Skeletal muscle tissue (tissue), 3 donors: ENCODE measurements at regions not wholly inside any gene's neighbourhood (a gene's known extent, or its start where the extent isn't known, plus 50 kb on each side); places are given as distances from the start of the nearest gene placed in this dataset.
"Not testable (repeated sequence)": the region's sequence is repeated elsewhere in the genome, so short reads cannot be mapped to it uniquely, and the experiment has no call there.

Experiments used
- H3K27ac ChIP-seq: one replicate; pipeline ENCODE4 v1.7.0; 2013; ENCODE audit warnings: mild to moderate bottlenecking, low read depth, low read length, inconsistent platforms
- H3K27me3 ChIP-seq, 3 donors: one replicate each; pipeline ENCODE4 v1.7.0; 2013; ENCODE audit warnings: low read length in 3 of 3; ENCODE audit not compliant: control insufficient read depth in 3 of 3, insufficient read depth in 3 of 3
- H3K36me3 ChIP-seq, 3 donors: one replicate each; pipeline ENCODE4 v1.7.0; 2013; ENCODE audit warnings: low read length in 3 of 3; ENCODE audit not compliant: control insufficient read depth in 3 of 3, insufficient read depth in 3 of 3
- H3K4me1 ChIP-seq, 3 donors: one replicate each; pipeline ENCODE4 v1.7.0; 2013; ENCODE audit warnings: low read length in 3 of 3, mild to moderate bottlenecking in 3 of 3; ENCODE audit not compliant: control insufficient read depth in 3 of 3, insufficient read depth in 3 of 3
- H3K4me3 ChIP-seq, 3 donors: one replicate each; pipeline ENCODE4 v1.7.0; 2013; ENCODE audit warnings: low read length in 3 of 3
- H3K9ac ChIP-seq, 3 donors: one replicate each; pipeline ENCODE4 v1.7.0; 2013; ENCODE audit warnings: low read length in 3 of 3, mild to moderate bottlenecking in 3 of 3, moderate library complexity in 2 of 3, low read depth in 1 of 3
- H3K9me3 ChIP-seq, 3 donors: one replicate each; pipeline ENCODE4 v1.7.0; 2013; ENCODE audit warnings: low read length in 3 of 3; ENCODE audit not compliant: control insufficient read depth in 3 of 3
- donor health status: Osteomylitis.

DNA sequence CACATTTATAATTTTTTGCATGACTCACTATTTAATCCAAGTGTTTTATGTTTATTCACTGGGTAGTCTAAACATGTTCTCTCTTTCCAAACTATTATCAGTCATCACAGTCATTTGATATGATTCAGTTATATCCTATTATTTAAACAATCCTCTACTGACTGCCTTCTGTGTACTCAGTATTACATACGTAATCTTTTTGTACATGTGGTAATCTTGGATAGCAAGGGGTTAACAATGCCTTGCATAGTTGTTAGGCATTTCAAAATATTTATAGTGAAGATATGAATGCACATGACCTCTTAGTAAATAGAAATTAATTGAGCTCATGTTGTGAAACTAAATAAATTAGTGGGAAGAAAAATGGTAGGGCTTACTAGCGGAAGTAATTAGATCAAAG lies 379.4 kb upstream of the KIAA1217 start:
- no peaks in the 10 kb centered on the region for H3K4me1 ChIP-seq
- H3K9me3 ChIP-seq, result no peaks in the 10 kb centered on the region
- H3K36me3 ChIP-seq, result no peaks in the 10 kb centered on the region
- H3K27ac ChIP-seq, result no peak overlapping the region
- H3K4me3 ChIP-seq, result no peak overlapping the region
- peaks cover 0 to 2% (median 0%) of the 10 kb centered on the region in 3 donors for H3K27me3 ChIP-seq
- H3K9ac ChIP-seq, result no peak overlapping the region

DNA sequence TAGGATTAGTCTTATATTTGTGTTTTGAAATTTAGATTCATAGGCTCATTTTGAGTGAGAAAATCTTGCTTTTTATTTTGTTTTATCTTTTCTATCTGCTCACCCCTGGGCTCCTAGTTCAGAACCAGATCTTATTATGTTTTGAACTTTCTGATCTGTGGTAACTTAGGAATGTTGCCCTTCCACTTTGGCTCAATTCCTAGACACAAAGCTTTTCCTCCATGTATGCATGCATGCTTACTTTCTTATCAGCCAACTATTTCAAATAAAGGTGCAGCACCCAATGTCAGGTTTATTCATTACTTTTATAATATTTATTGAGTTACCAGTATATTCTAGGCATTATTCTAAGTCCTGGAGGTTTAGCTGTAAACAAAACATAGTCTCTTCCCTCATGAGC lies 374.8 kb upstream of the KIAA1217 start:
- Histone ChIP-seq H3K9ac (no peak overlapping the region), H3K27me3 (no peaks in the 10 kb centered on the region), H3K9me3 (no peaks in the 10 kb centered on the region), H3K27ac (no peak overlapping the region), H3K4me3 (no peak overlapping the region), H3K36me3 (no peaks in the 10 kb centered on the region), H3K4me1 (no peaks in the 10 kb centered on the region)

DNA sequence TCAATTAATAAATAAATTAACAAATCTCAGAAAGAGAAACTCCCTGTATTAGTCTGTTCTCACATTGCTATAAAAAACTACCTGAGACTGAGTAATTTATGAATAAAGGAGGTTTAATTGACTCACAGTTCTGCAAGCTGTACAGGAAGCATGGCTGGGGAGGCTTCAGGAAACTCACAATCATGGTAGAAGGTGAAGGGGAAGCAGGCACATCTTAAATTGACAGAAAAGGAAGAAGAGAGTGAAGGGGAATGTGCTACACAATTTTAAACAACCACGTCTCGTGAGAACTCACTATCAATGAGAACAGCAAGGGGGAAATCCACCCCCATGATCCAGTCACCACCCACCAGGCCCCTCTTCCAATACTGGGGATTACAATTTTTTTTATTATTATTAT lies 358.3 kb upstream of the KIAA1217 start:
- H3K27ac ChIP-seq, result no peak overlapping the region
- H3K4me1 ChIP-seq, result no peaks in the 10 kb centered on the region
- no peaks in the 10 kb centered on the region for H3K27me3 ChIP-seq
- no peaks in the 10 kb centered on the region for H3K36me3 ChIP-seq
- no peaks in the 10 kb centered on the region for H3K9me3 ChIP-seq
- H3K9ac ChIP-seq, result no peak overlapping the region
- H3K4me3 ChIP-seq, result no peak overlapping the region

DNA sequence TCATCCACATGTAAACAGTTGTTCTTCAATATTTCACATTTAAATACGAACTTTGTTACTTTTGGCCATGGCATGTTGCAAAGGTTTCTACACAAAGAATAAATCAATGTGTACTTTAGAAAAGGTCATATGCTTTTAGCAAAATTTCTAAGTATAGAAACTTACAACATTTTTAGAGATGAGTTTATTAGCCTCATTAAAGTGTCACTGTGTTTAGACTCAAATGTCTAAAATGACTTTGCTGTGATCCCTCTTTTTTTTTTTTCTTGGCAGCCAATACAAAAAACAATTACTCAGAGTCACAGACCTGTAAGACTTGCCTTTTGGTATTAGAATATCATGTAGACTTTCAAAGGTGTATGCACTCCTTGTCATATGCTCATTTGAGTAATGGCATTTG lies 349.3 kb upstream of the KIAA1217 start:
- H3K4me3 ChIP-seq, result no peak overlapping the region
- no peaks in the 10 kb centered on the region for H3K27me3 ChIP-seq
- no peaks in the 10 kb centered on the region for H3K4me1 ChIP-seq
- H3K9me3 ChIP-seq, result no peaks in the 10 kb centered on the region
- H3K9ac ChIP-seq, result no peak overlapping the region
- H3K27ac ChIP-seq, result no peak overlapping the region
- no peaks in the 10 kb centered on the region for H3K36me3 ChIP-seq

DNA sequence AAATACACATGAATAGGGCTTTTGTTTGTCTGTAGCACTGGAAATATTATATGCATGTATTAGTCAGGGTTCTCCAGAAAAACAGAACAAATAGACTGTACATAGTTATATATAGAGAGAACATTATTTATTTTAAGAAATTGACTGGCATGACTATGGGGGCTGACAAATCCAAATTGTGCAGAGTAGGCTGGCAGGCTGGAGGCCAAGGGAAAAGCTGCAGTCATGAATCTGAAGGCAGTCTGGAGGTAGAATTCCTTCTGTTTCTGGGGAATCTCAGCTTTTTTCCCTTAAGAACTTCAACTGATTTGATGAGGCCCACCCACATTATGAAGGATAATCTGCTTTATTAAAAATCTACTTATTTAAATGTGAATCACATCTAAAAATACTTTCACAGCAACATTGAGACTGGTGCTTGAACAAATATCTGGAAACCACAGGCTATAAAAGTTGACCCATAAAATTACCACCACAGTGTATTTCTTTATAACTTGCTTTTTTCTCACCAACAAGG lies 344.2 kb upstream of the KIAA1217 start:
- Histone ChIP-seq H3K4me1 (no peaks in the 10 kb centered on the region), H3K36me3 (no peaks in the 10 kb centered on the region), H3K27ac (no peak overlapping the region), H3K27me3 (no peaks in the 10 kb centered on the region), H3K9ac (no peak overlapping the region), H3K9me3 (no peaks in the 10 kb centered on the region), H3K4me3 (no peak overlapping the region)

DNA sequence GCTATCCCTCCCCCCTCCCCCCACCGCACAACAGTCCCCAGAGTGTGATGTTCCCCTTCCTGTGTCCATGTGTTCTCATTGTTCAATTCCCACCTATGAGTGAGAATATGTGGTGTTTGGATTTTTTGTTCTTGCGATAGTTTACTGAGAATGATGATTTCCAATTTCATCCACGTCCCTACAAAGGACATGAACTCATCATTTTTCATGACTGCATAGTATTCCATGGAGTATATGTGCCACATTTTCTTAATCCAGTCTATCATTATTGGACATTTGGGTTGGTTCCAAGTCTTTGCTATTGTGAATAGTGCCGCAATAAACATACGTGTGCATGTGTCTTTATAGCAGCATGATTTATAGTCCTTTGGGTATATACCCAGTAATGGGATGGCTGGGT lies 342.0 kb upstream of the KIAA1217 start:
- not testable (repeated sequence) for H3K9ac ChIP-seq, H3K4me1 ChIP-seq, H3K36me3 ChIP-seq, H3K27ac ChIP-seq, H3K4me3 ChIP-seq, H3K9me3 ChIP-seq, H3K27me3 ChIP-seq

DNA sequence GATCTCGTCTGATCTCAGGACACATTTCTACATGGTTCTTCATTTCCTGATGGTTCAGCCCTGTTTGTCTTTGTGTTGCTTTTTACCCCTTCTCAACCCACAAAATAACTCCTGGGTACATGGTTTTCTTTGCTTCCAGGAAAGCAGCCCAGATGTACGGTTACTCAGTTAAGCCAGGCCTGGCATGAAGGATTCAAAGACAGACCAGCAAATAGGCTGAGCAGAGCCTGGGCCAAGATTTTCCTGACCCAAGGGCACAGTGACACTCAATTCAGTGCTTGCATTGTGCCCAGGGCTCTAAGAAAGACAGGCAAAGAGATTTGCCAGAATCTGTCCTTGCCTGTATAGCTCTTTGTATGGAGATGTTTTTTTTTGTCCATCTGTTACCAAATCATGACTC lies 340.8 kb upstream of the KIAA1217 start:
- H3K9me3 ChIP-seq, result no peaks in the 10 kb centered on the region
- no peak overlapping the region for H3K4me3 ChIP-seq
- no peak overlapping the region for H3K27ac ChIP-seq
- no peaks in the 10 kb centered on the region for H3K4me1 ChIP-seq
- H3K27me3 ChIP-seq, result no peaks in the 10 kb centered on the region
- H3K9ac ChIP-seq, result no peak overlapping the region
- no peaks in the 10 kb centered on the region for H3K36me3 ChIP-seq

DNA sequence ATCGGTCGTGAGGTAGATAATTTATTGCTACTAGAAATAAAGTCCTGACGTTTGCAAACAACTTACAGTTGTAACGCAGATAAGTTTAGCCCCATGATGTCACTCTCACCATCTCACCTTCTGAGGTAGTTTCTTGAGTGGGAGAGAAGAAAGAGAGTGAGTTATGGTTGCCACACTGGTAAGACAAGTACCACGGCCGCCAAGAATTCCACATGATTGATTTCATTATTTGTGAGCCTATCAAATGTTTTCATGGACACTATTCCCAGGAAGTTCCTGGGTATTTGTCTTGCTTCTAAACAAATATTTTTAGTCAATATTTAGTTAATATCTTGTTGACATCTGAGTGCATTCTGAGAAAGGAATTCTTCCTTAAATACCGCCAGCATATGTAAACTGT lies 339.4 kb upstream of the KIAA1217 start:
- H3K4me3 ChIP-seq, result no peak overlapping the region
- H3K9ac ChIP-seq, result no peak overlapping the region
- no peaks in the 10 kb centered on the region for H3K36me3 ChIP-seq
- H3K27ac ChIP-seq, result no peak overlapping the region
- H3K4me1 ChIP-seq, result no peaks in the 10 kb centered on the region
- H3K27me3 ChIP-seq, result no peaks in the 10 kb centered on the region
- H3K9me3 ChIP-seq, result no peaks in the 10 kb centered on the region

DNA sequence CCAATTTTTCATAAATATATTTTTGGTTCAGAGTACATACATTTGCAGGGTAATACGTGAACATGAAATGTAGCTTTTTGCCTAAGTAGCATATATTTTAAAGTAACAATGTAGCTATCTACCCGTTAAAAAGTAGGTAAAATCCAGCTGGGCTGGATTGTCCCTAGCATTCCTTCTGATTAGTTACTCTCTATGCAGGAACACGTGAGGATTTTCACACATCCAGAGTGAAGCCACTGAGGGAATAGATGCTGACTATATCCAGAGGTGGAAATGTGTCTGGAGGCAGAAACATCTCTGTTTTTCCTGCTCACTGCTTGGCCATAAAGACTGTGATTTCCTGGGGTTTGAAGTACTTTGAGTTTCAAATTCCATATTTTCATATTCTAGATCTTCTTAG lies 338.9 kb upstream of the KIAA1217 start:
- H3K27me3 ChIP-seq, result no peaks in the 10 kb centered on the region

DNA sequence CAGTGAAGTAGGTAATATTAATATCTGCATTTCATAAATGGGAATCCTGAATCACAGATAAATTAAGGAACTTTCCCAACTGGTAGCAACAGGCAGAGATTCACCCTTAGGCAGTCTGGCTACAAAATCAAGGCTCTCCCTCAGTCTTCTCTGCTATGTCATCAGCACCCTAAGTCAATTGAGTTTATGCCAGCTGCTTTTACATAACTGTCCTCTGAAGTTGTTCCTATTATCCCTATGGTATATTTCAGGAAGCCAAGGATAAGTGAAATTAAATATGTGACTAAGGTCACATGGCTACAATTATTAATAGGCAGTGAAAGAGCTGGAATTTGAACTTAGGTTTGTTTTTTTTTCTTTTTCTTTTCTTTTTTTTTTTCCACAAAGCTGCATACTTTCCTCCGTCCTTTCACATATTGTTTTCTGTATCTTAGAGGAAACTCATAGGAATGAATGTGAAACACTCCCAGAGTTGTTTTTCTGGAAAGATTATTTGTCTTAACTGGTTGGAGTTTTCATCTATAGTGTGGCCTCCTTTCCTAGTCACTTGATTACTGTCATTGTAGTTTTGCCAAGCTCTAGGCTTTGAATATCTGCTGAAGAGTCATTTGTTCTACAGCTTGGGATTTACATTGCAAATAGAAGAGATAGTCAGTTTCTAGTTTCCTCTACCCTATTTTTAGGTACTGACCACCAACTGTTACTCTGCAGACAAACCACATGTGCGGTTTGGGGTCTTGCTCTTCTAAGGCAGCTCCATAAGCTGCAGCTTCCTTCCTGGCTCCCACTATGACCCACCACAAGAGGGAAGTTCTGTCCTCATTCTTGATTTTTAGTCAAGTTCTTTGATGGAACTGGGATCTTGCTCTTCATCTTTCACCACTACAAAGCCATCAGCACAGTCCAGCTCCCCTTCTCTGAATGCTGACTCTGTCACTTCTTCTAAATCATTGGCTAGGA lies 338.0 kb upstream of the KIAA1217 start:
- no peak overlapping the region for H3K27ac ChIP-seq
- no peaks in the 10 kb centered on the region for H3K36me3 ChIP-seq
- no peak overlapping the region for H3K9ac ChIP-seq

More for the DNA sequence above, 338.9 kb upstream of the KIAA1217 start:
- Histone ChIP-seq H3K27ac (no peak overlapping the region), H3K9ac (no peak overlapping the region), H3K4me3 (no peak overlapping the region), H3K9me3 (no peaks in the 10 kb centered on the region), H3K4me1 (no peaks in the 10 kb centered on the region), H3K36me3 (no peaks in the 10 kb centered on the region)

More for the DNA sequence above, 338.0 kb upstream of the KIAA1217 start:
- H3K4me3 ChIP-seq, result no peak overlapping the region
- no peaks in the 10 kb centered on the region for H3K9me3 ChIP-seq
- no peaks in the 10 kb centered on the region for H3K27me3 ChIP-seq
- no peaks in the 10 kb centered on the region for H3K4me1 ChIP-seq
